Small intestine (tissue), 7 donors: ENCODE measurements at regions not wholly inside any gene's neighbourhood (a gene's known extent, or its start where the extent isn't known, plus 50 kb on each side); places are given as distances from the start of the nearest gene placed in this dataset.
"Not testable (repeated sequence)": the region's sequence is repeated elsewhere in the genome, so short reads cannot be mapped to it uniquely, and the experiment has no call there.

Experiments used
- DNase-seq, 2 donors: peaks; one replicate each; pipeline versions ENCODE4 v3.0.0 to v3.0.0-alpha.2; 2013
- FAIRE-seq: peaks from 2 replicates; lab custom pipeline; 2012; peaks lifted over from hg19 to GRCh38; lab: Jason Lieb, UNC
- H3K27ac ChIP-seq, 3 donors: one replicate each; pipeline ENCODE4 v1.5.1; 2013; ENCODE audit warnings: low read length in 2 of 3, mild to moderate bottlenecking in 2 of 3, control low read depth in 1 of 3, inconsistent platforms in 1 of 3, low read depth in 1 of 3, moderate library complexity in 1 of 3
- H3K27me3 ChIP-seq, 3 donors: one replicate each; pipeline ENCODE4 v1.6.1; 2013; ENCODE audit warnings: low read length in 3 of 3, inconsistent platforms in 1 of 3; ENCODE audit not compliant: control insufficient read depth in 3 of 3, insufficient read depth in 3 of 3
- H3K36me3 ChIP-seq, 3 donors: one replicate each; pipeline ENCODE4 v1.6.1; 2013; ENCODE audit warnings: low read length in 3 of 3, inconsistent platforms in 1 of 3, low read depth in 1 of 3, mild to moderate bottlenecking in 1 of 3, moderate library complexity in 1 of 3; ENCODE audit not compliant: control insufficient read depth in 3 of 3, insufficient read depth in 2 of 3
- H3K4me1 ChIP-seq, 3 donors: one replicate each; pipeline ENCODE4 v1.6.1; 2013; ENCODE audit warnings: low read length in 2 of 3, inconsistent platforms in 1 of 3, low read depth in 1 of 3, mild to moderate bottlenecking in 1 of 3, moderate library complexity in 1 of 3; ENCODE audit not compliant: control insufficient read depth in 3 of 3, insufficient read depth in 2 of 3
- H3K4me3 ChIP-seq, 3 donors: one replicate each; pipeline ENCODE4 v1.5.1; 2013; ENCODE audit warnings: low read length in 3 of 3, control low read depth in 1 of 3, inconsistent platforms in 1 of 3, low read depth in 1 of 3, mild to moderate bottlenecking in 1 of 3, moderate library complexity in 1 of 3
- H3K9me3 ChIP-seq, 2 donors: one replicate each; pipeline ENCODE4 v1.6.1; 2013; ENCODE audit warnings: low read depth in 1 of 2, low read length in 1 of 2; ENCODE audit not compliant: control insufficient read depth in 2 of 2, insufficient read depth in 1 of 2
- WGBS, 3 donors: extraction: QIAGEN DNeasy Blood & Tissue Kit; methylation state at CpG; one replicate each; pipeline ENCODE4 v1.1.7; 2013; 5-methylcytosine and 5-hydroxymethylcytosine counted together
- donor health status: healthy with polysubstance abuse.
- donor health status: control.
- donor health status: control.
- donor health status: Bipolar disorder and iron deficiency.
- donor health status: healthy.

DNA sequence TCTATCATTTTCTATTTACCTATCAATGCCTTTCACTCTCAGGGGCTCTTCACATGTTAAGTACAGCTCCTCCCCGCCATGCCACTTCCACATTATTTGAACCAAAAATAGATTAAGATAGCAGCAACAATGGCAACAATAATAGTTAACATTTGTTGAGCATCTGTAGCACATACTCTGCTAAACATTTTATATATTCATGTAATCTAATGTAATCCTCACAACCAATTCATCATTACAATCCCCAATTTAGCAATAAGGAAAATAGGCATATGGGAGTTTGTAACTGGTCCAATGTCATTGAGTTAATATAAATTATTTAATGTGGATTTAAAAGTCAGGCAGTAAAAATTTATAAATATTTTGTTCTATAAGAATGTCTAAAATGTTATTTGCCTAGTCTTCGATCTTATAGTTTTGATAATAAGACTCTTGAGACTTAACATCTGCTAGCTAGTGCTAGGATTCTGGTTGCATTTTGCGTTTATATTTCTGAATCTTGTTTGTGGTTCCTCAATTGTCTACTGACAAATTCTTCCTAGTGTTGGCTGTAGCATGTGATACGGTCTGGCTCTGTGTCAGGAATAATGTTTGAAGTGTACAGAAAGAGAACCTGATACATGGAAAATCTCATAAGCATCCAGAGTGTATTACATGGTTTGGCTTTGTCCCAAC, 621.5 kb upstream of the LUZP2 start:
- H3K36me3 ChIP-seq = no peaks in the 10 kb centered on the region
- FAIRE-seq (no peak), DNase-seq (peak in 1 of 2 donors; percentile 2)
- no peak overlapping the region for H3K4me3 ChIP-seq
- 65 to 81% (median 68%) methylated on average over 4 of the region's 4 CpGs for WGBS, 3 donors
- H3K4me1 ChIP-seq = no peaks in the 10 kb centered on the region
- H3K9me3 ChIP-seq = no peaks in the 10 kb centered on the region
- H3K27ac ChIP-seq = no peak overlapping the region
- H3K27me3 ChIP-seq = no peaks in the 10 kb centered on the region

DNA sequence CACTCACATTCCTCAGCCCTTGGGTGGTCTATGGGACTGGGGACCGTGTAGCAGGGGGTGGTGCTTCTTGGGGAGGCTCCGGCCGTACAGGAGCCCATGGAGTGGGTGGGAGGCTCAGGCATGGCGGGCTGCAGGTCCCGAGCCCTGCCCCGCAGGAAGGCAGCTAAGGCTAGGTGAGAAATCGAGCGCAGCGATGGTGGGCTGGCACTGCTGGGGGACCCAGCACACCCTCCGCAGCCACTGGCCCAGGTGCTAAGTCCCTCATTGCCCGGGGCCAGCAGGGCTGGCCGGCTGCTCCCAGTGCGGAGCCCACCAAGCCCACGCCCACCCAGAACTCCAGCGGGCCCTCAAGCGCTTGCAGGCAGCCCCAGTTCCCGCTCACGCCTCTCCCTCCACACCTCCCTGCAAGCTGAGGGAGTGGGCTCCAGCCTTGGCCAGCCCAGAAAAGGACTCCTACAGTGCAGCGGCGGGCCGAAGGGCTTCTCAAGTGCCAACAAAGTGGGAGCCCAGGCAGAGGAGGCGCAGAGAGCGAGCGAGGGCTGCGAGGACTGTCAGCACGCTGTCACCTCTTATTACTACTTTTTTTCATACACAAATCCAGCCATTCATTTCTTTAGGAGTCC, 613.3 kb upstream of the LUZP2 start:
- not testable (repeated sequence) for H3K27ac ChIP-seq, H3K36me3 ChIP-seq, H3K4me1 ChIP-seq, H3K27me3 ChIP-seq, H3K9me3 ChIP-seq, DNase-seq, H3K4me3 ChIP-seq, FAIRE-seq
- WGBS, 3 donors = 94 to 95% (median 95%) methylated on average over 23 to 26 of the region's 26 CpGs

DNA sequence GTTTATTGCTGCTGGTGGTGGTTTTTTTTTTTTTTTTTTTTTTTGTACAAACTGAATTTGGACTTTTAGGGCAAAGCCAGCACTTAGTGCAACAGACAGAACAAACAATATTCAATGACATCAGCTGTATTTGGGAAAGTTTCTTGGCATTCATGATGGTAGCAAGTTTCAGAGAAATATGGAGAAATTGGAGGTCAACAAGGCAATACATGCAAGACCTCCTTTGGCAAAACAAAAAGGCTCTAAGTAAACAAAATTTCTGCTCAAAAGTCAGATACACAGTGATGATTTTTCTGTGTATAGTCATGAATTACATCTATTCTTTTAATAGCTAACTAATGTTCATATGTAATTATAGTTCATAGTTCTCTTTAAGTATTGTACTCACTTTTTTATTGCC, 612.5 kb upstream of the LUZP2 start:
- Histone ChIP-seq H3K9me3 (no peaks in the 10 kb centered on the region), H3K4me1 (no peaks in the 10 kb centered on the region), H3K27ac (no peak overlapping the region), H3K4me3 (no peak overlapping the region), H3K27me3 (no peaks in the 10 kb centered on the region), H3K36me3 (no peaks in the 10 kb centered on the region)
- DNase-seq (no peak), FAIRE-seq (no peak)

DNA sequence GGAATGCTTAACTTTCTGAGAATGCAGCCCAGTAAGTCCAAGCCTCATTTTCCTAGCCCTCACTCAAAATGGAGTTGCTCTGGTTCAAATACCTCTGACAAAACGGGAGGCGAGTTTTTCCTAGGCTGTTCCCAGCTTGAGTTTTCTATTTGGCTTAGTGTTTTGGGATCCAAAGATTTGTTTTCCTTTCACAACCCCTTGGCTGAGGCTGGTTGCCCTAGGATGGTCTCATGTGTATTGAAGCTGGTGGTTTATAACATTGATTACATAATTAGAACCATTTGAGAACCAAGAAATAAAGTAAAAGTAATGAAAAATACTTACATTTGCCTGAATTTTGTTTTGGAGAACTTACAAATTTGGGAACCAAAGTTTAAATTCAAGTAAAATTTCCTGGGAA, 611.1 kb upstream of the LUZP2 start:
- DNase-seq (no peak), FAIRE-seq (no peak)
- Histone ChIP-seq H3K4me3 (no peak overlapping the region), H3K9me3 (no peaks in the 10 kb centered on the region), H3K27ac (no peak overlapping the region), H3K27me3 (no peaks in the 10 kb centered on the region), H3K4me1 (no peaks in the 10 kb centered on the region), H3K36me3 (no peaks in the 10 kb centered on the region)
- 69 to 88% (median 78%) methylated on average over 2 of the region's 2 CpGs for WGBS, 3 donors

DNA sequence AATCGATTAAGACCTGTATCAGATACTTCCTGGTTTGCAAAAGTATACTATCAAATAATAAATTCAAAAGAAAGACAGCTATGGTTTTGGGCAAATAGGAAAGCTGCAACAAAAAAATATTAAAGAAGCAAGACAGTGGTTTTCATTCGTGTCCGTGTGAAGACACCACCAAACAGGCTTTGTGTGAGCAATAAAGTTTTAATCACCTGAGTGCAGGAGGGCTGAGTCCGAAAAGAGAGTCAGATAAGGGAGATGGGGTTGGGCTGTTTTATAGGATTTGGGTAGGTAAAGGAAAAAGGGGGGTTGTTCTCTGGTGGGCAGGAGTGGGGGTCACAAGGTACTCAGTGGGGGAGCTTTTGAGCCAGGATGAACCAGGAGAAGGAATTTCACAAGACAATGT, 609.7 kb upstream of the LUZP2 start:
- not testable (repeated sequence) for H3K4me3 ChIP-seq, H3K36me3 ChIP-seq, DNase-seq, H3K9me3 ChIP-seq, H3K4me1 ChIP-seq, FAIRE-seq, H3K27me3 ChIP-seq, H3K27ac ChIP-seq
- WGBS, 3 donors = 55 to 74% (median 59%) methylated on average over 4 of the region's 4 CpGs

DNA sequence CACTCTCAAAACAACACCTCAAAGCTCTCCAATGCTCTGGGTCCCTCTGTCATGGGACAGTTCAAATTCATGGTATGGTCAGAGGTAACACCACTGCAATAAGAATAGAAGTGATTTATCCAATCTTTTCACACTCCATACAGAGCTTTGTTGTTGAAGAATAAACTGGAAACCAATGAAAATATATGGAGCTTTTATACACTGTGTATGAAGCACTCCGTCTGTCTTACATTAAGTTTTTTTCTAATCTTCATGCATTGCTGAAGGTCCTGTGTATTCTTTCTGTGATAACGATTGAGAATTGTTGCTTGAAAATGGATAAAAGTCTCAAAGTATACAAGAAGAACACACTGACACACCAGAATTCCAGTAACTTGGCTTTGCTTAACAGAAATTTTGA, 603.7 kb upstream of the LUZP2 start:
- H3K27me3 ChIP-seq = no peaks in the 10 kb centered on the region
- FAIRE-seq (no peak), DNase-seq (no peak)
- H3K4me1 ChIP-seq = no peaks in the 10 kb centered on the region
- 78 to 88% (median 83%) methylated on average over 2 of the region's 2 CpGs for WGBS, 3 donors
- no peaks in the 10 kb centered on the region for H3K9me3 ChIP-seq
- no peak overlapping the region for H3K27ac ChIP-seq
- no peak overlapping the region for H3K4me3 ChIP-seq
- no peaks in the 10 kb centered on the region for H3K36me3 ChIP-seq

DNA sequence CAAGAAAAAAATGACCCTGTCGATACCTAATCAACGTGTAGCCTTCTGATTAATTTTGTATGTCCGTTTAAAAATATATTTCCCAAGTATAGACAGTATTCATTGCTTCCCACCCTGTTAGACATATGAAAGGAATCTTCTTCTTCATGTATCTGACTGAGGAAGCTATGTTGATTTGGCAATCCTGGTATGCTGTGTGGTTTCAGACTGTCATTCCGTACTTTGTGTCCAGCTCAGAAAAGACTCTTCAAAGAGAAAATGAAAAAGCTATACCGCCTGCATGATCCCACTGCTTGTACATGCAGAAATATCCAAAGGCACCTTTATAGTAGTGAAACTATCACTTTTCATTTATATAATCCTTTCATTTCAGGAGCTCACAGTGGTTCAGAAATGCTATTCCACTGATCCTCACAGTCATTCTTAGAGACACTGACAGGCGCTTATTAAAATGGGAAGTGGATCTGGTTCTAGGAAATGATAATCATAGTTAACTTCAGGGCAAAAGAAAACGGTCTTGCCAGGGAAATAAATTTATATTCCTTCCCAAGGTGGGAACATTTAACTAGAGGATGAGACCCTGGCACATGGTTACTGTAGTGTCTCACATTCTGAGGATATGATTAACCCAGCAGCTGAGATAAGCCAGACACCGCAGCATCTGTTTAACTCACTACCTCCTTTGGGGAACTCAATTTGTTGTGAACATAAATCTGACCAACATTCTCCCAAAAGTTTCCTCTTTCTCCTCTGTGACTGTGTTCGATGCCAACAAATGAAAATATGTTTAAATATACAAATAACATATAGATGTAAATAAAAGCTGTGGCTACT, 599.2 kb upstream of the LUZP2 start:
- Histone ChIP-seq H3K9me3 (no peaks in the 10 kb centered on the region), H3K27me3 (no peaks in the 10 kb centered on the region), H3K4me3 (no peak overlapping the region), H3K36me3 (no peaks in the 10 kb centered on the region), H3K27ac (no peak overlapping the region), H3K4me1 (no peaks in the 10 kb centered on the region)
- DNase-seq = no peak
- WGBS, 3 donors = 70 to 78% (median 74%) methylated on average over 9 of the region's 9 CpGs
- FAIRE-seq = no peak

DNA sequence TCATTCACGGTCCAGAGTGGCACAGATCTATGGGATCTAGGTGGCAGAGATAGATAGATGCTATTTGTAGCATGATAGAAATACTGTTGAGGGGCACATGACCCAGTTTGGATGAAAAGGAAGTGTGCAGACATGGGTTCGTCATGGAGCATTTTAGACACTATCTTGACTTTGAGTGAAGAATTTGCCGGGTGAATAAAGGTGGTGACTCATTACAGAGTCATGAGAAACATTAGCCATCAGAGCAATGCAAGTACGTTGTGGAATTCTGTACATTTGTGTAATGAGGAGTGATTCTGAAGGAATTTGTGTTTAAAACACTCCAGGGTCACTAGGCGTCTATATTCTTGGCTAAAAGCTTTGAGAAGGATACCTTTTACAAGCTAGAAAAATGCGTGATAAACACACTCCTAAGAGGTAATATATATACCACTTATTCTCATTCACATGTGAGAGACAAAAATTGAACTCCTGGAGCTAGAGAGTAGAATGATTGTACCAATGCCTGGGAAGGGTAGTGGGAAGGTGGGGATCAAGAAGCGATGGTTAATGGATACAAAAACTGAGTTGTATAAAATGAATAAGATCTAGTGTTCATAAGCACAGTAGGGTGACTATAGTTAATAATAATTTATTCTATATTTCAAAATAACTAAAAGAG, 593.7 kb upstream of the LUZP2 start:
- no peaks in the 10 kb centered on the region for H3K4me1 ChIP-seq
- no peaks in the 10 kb centered on the region for H3K27me3 ChIP-seq
- 67 to 72% (median 67%) methylated on average over 7 of the region's 7 CpGs for WGBS, 3 donors
- H3K27ac ChIP-seq = no peak overlapping the region
- H3K9me3 ChIP-seq = no peaks in the 10 kb centered on the region
- no peaks in the 10 kb centered on the region for H3K36me3 ChIP-seq
- H3K4me3 ChIP-seq = no peak overlapping the region
- FAIRE-seq (no peak), DNase-seq (no peak)
